ENCODE measurements at regions not wholly inside any gene's neighbourhood (a gene's known extent, or its start where the extent isn't known, plus 50 kb on each side); places are given as distances from the start of the nearest gene placed in this dataset.

DNA sequence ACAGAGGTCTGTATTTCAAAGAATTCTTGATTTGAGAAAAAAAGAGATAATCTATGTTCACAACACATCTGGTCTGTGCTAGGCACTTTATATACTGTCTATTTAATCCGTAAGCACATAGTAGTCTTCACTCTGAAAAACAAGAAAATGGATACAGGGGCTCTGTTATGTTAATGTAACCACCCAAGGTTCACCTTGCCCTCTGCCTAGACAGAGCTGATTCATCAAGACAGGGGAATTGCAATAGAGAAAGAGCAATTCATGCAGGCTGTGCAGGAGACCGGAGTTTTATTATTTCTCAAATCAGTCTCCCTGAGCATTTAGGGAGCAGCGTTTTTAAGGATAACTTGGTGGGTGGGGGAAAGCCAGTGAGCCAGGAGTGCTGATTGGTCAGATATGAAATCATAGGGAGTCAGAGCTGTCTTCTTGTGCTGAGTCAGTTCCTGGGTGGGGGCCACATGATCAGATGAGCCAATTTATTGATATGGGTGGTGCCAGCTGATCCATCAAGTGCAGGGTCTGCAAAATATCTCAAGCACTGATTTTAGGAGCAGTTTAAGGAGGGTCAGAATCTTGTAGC lies 92.9 kb upstream of the TNIP3 start:
- H3K27ac ChIP-seq (ENCODE audit: low read depth, low read length, poor library complexity, severe bottlenecking), result peak overlapping the region; percentile 12
- peaks cover 8% of the 10 kb centered on the region for H3K4me1 ChIP-seq (ENCODE audit: insufficient read depth, low read length, poor library complexity, severe bottlenecking)
- H3K36me3 ChIP-seq (ENCODE audit: insufficient read depth, low read length, poor library complexity, severe bottlenecking), result no peaks in the 10 kb centered on the region
- no peak for DNase-seq (ENCODE audit: low spot score)
- no peak overlapping the region for H3K4me3 ChIP-seq (ENCODE audit: low read depth, low read length, poor library complexity, severe bottlenecking)
- POLR2A ChIA-PET (ENCODE audit: low non-redundant PET), result no interaction called here
- no TSS peak for BruUV-seq (replicated peaks)
- intact Hi-C loops (cut with micrococcal nuclease; ENCODE audit: unreplicated experiment), result no loop called here
- no peaks in the 10 kb centered on the region for H3K27me3 ChIP-seq (replicated peaks; ENCODE audit: insufficient read depth, low read depth, low read length, poor library complexity)
- no peak for TF ChIP-seq EZH2 (IDR thresholded peaks at IDR 0.05; ENCODE audit: borderline replicate concordance, low read depth, low read length, poor library complexity, severe bottlenecking)
- TF ChIP-seq, protein P1, sequence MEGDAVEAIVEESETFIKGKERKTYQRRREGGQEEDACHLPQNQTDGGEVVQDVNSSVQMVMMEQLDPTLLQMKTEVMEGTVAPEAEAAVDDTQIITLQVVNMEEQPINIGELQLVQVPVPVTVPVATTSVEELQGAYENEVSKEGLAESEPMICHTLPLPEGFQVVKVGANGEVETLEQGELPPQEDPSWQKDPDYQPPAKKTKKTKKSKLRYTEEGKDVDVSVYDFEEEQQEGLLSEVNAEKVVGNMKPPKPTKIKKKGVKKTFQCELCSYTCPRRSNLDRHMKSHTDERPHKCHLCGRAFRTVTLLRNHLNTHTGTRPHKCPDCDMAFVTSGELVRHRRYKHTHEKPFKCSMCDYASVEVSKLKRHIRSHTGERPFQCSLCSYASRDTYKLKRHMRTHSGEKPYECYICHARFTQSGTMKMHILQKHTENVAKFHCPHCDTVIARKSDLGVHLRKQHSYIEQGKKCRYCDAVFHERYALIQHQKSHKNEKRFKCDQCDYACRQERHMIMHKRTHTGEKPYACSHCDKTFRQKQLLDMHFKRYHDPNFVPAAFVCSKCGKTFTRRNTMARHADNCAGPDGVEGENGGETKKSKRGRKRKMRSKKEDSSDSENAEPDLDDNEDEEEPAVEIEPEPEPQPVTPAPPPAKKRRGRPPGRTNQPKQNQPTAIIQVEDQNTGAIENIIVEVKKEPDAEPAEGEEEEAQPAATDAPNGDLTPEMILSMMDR (conservative IDR thresholded peaks at IDR 0.05; ENCODE audit: low read depth, low read length), result no peak
- no peaks in the 10 kb centered on the region for H3K9me3 ChIP-seq (ENCODE audit: low read depth, low read length, poor library complexity, severe bottlenecking)
- CTCF ChIA-PET, result no interaction called here

DNA sequence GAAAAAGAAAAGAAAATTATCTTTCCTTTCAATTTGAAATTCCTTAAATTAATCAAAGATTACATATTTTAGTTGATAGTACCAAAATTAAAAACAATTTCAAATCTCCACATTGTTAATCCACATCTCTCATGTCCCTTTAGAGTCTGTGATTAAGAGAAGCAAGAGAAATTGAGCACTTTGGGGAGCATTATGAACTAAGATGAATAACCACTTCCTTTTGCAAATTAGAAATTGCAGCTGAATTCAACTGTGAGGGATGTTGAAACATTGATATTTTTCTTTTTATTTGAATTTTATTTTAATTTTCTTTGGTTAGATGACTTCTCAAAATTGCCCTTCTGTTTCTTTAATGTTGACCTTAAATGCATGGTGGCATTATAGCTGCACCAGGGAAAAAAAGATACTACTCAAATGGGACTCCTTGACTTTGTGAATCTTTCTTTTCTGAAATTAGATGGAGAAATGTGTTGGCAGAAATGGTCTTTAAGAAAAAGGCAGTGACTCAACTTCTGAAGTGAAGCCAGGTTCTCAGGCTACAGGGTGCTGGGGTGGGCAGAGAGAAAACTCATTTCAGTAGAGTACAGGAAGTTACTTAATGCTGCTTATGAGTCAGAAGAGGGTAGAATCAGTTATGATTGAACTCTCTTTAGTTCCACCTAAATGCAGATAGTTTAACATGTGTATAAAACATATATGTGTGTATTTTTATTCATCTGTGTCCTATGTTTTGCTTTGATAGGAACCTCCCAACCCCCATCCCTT lies 92.0 kb upstream of the TNIP3 start:
- H3K4me3 ChIP-seq (ENCODE audit: low read depth, low read length, poor library complexity, severe bottlenecking), result no peak overlapping the region
- no peaks in the 10 kb centered on the region for H3K27me3 ChIP-seq (replicated peaks; ENCODE audit: insufficient read depth, low read depth, low read length, poor library complexity)
- ChIA-PET CTCF (no interaction called here), POLR2A (ENCODE audit: low non-redundant PET) (no interaction called here)
- H3K36me3 ChIP-seq (ENCODE audit: insufficient read depth, low read length, poor library complexity, severe bottlenecking), result no peaks in the 10 kb centered on the region
- H3K9me3 ChIP-seq (ENCODE audit: low read depth, low read length, poor library complexity, severe bottlenecking), result no peaks in the 10 kb centered on the region
- TF ChIP-seq, protein P1 (conservative IDR thresholded peaks at IDR 0.05; ENCODE audit: low read depth, low read length), result no peak
- no peak for TF ChIP-seq EZH2 (IDR thresholded peaks at IDR 0.05; ENCODE audit: borderline replicate concordance, low read depth, low read length, poor library complexity, severe bottlenecking)
- peak overlapping the region; percentile 12 for H3K27ac ChIP-seq (ENCODE audit: low read depth, low read length, poor library complexity, severe bottlenecking)
- DNase-seq (ENCODE audit: low spot score), result peak; percentile 88
- intact Hi-C loops (cut with micrococcal nuclease; ENCODE audit: unreplicated experiment), result no loop called here
- H3K4me1 ChIP-seq (ENCODE audit: insufficient read depth, low read length, poor library complexity, severe bottlenecking), result peaks cover 8% of the 10 kb centered on the region
- BruUV-seq (replicated peaks), result no TSS peak

DNA sequence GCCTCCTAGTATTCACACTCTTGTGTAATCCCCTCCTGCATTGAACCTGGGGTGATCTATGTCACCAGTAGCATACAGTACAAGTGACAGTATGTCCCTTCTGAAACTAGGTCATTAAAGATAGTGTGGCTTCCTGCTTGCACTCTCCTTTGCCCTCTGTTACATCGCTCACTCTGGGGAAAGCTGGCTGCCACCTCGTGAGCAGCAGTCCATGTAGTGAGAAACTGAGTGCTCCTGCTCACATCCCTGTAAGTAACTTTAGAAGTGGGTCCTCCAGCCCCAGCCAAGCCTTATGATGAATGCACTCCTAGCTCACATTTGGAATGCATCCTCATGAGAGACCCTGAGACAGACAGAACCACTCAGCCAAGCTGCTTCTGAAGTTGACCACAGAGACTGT lies 89.8 kb upstream of the TNIP3 start:
- CTCF ChIA-PET, result interaction anchor here (1.4 kb wide), 1 partner anchor 62 kb away, joined by 3 read pairs; no protein-coding TSS in a partner anchor
- no peaks in the 10 kb centered on the region for H3K27me3 ChIP-seq (replicated peaks; ENCODE audit: insufficient read depth, low read depth, low read length, poor library complexity)
- no peak for DNase-seq (ENCODE audit: low spot score)
- no peak for TF ChIP-seq EZH2 (IDR thresholded peaks at IDR 0.05; ENCODE audit: borderline replicate concordance, low read depth, low read length, poor library complexity, severe bottlenecking)
- TF ChIP-seq, protein P1 (conservative IDR thresholded peaks at IDR 0.05; ENCODE audit: low read depth, low read length), result no peak
- peaks cover 8% of the 10 kb centered on the region for H3K4me1 ChIP-seq (ENCODE audit: insufficient read depth, low read length, poor library complexity, severe bottlenecking)
- BruUV-seq (replicated peaks), result no TSS peak
- intact Hi-C loops (cut with micrococcal nuclease; ENCODE audit: unreplicated experiment), result loop anchor here (5.0 kb wide), 1 partner anchor 1097 kb away; no protein-coding TSS in a partner anchor
- POLR2A ChIA-PET (ENCODE audit: low non-redundant PET), result no interaction called here
- no peaks in the 10 kb centered on the region for H3K9me3 ChIP-seq (ENCODE audit: low read depth, low read length, poor library complexity, severe bottlenecking)
- no peak overlapping the region for H3K27ac ChIP-seq (ENCODE audit: low read depth, low read length, poor library complexity, severe bottlenecking)
- no peak overlapping the region for H3K4me3 ChIP-seq (ENCODE audit: low read depth, low read length, poor library complexity, severe bottlenecking)
- no peaks in the 10 kb centered on the region for H3K36me3 ChIP-seq (ENCODE audit: insufficient read depth, low read length, poor library complexity, severe bottlenecking)

Data from A673 (cell line).